Dedifferentiated amniotic fluid mesenchymal stem cell (primary cell): ENCODE measurements at regions not wholly inside any gene's neighbourhood (a gene's known extent, or its start where the extent isn't known, plus 50 kb on each side); places are given as distances from the start of the nearest gene placed in this dataset.
A peak's percentile ranks its signal among the peaks of the same experiment; 100 is the strongest.
"Not testable (repeated sequence)": the region's sequence is repeated elsewhere in the genome, so short reads cannot be mapped to it uniquely, and the experiment has no call there.

Experiments used
- DNase-seq: peaks from one replicate; pipeline ENCODE4 v3.0.0-alpha.2; 2016; ENCODE audit errors: extremely low spot score

DNA sequence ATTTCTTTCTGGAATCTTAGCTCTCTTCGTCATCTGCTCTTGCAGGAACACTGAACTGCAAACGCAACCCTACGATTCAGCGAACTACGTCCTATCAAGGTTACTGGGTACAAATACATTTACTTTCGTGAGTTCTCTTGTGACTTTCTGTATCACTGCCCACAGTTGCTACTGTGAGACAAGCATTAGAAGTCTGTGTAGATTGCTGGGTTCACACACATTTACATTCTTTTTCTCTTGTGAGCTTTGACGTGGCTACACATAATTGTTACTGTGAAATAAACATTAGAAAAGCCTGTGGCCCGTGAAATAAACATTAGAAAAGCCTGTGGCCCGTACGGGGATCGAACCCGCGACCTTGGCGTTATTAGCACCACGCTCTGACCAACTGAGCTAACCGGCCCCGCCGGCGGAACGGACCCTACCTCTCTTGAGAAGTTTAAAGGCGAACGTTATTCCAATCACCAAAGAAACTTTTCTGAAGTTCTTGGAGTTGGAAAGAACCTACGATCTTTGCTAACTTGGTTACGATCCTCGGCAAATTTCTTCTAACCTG, 61.2 kb upstream of the ZNF322 start:
- DNase-seq = not testable (repeated sequence)

DNA sequence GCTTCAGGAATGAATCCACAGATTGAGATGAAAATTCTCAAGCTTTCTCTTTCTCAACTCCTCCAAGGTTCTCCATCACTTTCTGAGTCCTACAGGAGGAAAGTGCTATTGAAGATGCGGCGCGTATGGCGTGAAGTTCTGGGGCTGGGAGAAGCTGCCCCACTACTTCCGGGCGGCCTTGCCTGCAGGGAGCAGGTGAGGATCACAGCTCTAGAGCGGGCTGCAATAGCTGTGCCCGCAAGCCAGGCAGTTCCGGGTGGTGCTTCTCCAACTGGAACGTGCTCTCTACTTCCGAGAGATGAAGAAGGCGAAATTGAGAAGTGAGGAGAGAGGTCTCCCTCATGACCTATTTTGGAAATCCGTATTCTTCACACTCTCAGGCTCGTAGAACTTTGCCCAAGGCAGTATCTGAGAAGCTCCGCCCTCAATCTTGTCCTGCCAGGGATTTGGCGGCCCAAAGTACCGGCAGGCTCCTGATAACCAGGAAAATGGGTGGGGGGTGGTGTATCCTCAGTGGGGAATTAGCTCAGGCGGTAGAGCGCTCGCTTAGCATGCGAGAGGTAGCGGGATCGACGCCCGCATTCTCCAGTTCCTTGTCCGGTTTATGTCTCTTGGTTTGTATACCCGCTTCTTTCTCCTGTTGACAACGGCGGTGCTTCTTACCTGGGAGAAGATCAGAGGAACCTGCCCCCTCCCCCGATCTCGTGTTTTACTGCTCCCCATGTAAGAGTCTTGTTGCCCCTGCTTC, 70.6 kb upstream of the ZNF322 start:
- not testable (repeated sequence) for DNase-seq

DNA sequence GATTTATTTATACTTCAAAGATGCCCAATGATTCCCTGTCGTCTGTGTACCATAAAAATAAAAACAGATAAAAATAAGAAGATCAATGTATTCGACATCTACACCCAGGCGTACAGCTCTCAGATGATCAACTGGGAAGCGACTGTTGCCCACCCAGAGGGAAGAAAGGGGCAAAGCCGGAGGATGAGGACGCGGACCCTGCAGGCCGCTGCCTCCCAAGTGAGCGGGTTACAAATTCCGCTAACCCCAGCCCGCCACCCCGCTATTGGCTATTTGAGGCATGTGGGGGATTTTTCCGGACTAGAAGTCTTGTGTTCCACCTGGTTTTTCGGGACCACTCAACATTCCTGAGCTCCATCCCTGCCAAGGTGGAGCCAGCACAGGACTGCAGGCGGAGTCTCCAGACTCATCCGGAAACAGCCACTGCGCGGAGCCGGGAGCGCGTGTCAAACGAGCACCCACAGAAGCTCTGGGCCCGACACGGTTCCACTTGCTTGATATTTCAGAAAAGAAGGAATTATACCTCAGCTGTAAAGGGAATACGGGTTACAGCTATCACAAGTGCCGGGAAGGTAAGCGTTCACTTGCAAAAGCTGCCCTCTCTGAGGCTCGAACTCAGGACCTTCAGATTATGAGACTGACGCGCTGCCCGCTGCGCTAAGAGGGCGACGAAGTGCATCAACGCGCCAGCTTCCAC, 75.4 kb upstream of the ZNF322 start:
- not testable (repeated sequence) for DNase-seq

DNA sequence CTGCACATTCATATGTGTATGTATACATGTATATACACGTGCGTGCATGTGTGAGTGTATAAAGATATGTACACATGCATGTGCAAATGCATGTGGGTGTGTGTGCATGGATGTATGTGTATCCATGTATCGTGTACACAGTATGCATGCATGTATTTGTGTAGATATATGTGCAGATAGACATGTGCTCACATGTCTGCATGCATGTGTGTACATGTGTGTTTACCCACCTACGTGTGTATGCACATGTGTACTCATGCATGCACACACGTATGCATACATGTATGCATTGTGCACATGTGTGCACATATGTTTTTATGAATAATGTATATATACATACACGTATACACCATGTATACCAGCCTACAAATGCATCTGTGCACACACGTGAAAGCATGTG, 80.3 kb upstream of the ZNF322 start:
- no peak for DNase-seq

DNA sequence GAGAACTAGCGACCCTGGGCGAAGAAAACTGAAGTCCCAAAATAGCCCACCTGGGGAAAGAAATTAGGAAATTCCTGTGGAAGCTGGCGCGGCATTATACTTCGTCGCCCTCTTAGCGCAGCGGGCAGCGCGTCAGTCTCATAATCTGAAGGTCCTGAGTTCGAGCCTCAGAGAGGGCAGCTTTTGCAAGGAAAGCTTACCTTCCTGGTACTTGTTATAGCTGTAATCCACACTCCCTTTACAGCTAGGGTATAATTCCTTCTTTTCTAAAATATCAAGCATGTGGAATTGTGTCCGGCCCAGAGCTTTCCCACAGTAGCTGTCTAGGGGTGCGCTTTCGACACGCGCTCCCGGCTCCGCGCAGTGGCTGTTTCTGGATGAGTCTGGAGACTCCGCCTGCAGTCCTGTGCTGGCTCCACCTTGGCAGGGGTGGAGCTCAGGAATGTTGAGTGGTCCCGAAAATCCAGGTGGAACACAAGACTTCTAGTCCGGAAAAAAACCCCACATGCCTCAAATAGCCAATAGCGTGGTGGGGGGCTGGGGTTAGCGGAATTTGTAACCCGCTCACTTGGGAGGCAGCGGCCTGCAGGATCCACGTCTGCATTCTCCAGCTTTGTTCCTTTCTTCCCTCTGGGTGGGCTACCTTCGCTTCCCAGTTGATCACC, 83.7 kb upstream of the ZNF322 start:
- peak; percentile 59 for DNase-seq

DNA sequence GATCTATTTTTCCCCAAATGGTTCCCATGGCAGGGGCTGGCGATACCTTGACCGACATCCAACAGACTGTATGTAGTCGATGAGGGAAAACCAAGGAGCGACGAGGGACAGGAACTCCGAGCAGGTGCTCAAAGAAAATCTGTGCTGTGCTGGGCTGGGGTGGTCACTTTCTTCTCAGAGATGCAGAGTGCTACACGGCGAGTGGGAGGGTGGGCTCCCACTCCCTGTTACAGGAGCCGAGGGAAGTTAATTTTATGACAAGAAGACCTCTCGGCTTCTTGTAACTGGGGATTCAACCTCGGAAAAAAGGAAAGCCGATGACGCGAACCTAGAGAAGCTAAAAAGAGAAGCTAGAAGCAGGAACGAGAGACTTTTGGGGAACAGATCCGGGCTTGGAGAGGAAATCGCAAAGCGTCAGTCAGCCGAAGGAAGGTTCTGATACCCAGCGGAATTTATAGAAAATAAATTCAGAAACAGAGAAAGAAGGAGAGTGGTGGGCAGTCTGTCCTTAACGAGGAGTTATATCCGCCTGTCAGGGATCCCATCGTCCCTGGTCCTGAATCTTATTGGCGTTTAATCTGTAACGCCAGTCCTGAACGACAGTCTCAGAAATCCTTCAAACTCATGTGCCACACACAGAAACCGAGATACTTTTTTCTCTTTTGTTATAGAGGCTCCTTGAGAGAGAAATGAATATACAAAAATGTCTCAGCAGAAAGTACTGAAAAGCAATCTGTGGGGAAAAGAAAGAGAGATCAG, 84.6 kb upstream of the ZNF322 start:
- DNase-seq = no peak

- not testable (repeated sequence) for DNase-seq
Measured at GRCh38 chr6:26744837-26745282, 85.3 kb upstream of the ZNF322 start.

DNA sequence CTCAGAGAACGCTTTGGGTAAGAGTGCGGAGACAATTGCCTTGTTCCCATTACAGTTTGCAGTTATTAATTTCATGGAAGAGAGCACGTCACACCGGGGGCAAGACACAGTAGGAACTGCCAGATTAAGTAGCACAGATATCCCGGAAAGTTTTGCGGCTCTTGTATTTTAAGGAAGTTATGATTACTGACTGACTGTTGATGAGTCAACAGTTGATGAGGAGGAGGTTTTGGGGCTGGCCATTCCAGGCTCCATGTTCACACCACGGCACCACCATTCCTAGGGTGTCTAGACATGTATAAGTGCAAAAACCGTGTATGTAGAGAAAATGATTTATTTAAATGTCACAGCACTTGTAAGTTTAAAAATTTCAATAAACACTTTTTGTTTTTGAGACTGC, 86.4 kb upstream of the ZNF322 start:
- DNase-seq = not testable (repeated sequence)

DNA sequence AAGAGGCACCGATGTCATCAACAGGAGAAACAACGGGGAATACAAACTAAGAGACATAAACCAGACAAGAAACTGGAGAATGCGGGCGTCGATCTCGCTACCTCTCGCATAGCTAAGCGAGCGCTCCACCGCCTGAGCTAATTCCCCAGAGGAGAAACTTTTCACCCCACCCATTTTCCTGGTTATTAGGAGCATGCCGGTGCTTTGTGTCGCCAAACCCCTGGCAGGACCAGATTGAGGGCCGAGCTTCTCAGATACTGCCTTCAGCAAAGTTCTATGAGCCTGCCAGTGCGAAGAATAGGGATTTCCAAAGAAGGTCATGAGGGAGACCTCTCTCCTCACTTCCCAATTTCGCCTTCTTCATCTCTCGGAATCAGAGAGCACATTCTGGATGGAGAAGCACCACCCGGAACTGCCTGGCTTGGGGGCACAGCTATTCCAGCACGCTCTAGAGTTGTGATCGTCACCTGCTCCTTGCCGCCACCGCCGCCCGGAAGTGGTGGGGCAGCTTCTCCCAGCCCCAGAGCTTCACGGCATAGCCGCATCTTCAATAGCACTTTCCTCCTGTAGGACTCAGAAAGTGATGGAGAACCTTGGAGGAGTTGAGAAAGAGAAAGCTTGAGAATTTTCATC, 89.7 kb upstream of the ZNF322 start:
- DNase-seq = not testable (repeated sequence)

- not testable (repeated sequence) for DNase-seq
Measured at GRCh38 chr6:26749759-26750126, 90.2 kb upstream of the ZNF322 start.

DNA sequence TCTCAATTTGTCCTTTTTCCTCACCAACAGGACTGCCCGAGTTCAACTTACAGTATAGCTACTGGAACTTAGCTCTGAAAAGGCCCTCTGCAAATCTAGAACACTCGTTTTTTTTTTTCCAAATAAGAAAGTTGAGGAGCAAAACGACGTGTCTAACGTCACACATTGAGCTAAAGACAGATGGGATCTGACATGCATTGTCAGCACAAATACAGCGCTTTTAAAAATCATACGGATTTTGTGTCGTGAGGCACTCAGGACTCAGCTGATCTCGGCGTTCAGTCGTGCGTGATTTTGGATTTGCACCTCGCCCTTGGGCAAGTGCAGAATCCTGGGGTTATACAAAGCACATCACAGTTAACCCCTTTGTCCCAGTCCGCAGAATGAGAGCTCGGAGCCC, 94.7 kb upstream of the ZNF322 start:
- DNase-seq = no peak

DNA sequence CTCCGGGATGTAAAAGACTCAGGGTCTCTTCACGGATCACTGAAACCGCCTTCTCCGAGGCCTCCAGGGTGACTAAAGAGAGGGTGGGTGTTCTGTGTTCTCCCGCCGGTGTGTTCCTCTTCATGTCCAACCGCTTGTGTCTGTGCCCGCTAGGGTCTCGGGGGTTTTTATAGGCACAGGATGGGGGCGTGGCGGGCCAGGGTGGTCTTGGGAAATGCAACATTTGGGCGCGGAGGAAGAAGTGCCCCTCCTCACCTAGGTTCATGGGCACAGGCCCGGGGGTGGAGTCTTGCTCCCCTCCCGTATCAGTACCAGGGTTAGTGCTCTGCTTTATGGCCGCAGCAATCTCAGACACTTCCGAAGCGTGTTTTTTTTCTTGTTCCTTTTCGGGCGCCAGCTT, 95.3 kb upstream of the ZNF322 start:
- DNase-seq = not testable (repeated sequence)

GRCh38 chr6:26756067-26756805, 96.7 kb upstream of the ZNF322 start:
- DNase-seq = not testable (repeated sequence)

- DNase-seq = not testable (repeated sequence)
Measured at GRCh38 chr6:26766203-26766902, 106.8 kb upstream of the ZNF322 start.

GRCh38 chr6:26770941-26771666, 111.6 kb upstream of the ZNF322 start:
- not testable (repeated sequence) for DNase-seq

- DNase-seq = not testable (repeated sequence)
Measured at GRCh38 chr6:26773414-26773813, 113.9 kb upstream of the ZNF322 start.

GRCh38 chr6:26780563-26780962, 121.0 kb upstream of the ZNF322 start:
- DNase-seq = not testable (repeated sequence)

DNA sequence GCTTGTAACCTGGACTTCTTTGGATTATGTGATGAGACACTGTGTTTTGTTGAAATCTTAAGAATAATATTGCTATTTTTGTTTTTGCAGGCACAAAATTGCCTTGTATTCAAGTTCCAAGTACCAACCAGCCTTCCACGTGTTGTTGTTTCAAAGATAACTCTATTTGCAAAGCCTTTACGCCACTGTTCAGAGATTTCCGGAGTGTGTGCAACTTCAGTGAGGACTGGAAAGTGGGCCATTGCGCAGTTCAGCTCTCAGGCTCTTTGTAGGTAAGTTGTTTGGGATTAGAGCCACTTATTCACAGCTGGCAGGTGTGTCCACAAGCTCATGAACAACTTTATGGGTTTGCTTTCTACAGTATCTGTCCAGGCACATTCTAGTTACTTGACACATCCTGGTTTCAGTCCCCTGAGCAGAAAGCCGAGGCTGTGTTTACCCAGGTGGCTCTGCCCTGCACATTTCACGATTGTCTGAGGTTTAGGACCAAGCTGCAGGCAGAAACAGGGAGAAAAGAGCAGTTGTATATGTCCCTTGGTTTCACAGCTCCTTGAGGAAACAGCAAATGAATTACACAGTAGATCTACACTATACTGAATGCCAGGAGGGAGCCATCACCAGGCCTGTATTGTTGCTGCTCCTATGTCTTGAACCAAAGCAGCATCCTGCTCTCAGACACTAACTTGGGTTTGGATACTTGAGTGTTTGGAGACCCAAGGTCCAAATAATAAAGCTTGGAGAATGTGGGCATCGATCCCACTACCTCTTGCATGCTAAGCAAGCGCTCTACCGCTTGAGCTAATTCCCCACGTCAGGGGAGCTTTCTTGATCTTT, 136.1 kb upstream of the ZNF322 start:
- not testable (repeated sequence) for DNase-seq
